ENCODE measurements at regions not wholly inside any gene's neighbourhood (a gene's known extent, or its start where the extent isn't known, plus 50 kb on each side); places are given as distances from the start of the nearest gene placed in this dataset.

DNA sequence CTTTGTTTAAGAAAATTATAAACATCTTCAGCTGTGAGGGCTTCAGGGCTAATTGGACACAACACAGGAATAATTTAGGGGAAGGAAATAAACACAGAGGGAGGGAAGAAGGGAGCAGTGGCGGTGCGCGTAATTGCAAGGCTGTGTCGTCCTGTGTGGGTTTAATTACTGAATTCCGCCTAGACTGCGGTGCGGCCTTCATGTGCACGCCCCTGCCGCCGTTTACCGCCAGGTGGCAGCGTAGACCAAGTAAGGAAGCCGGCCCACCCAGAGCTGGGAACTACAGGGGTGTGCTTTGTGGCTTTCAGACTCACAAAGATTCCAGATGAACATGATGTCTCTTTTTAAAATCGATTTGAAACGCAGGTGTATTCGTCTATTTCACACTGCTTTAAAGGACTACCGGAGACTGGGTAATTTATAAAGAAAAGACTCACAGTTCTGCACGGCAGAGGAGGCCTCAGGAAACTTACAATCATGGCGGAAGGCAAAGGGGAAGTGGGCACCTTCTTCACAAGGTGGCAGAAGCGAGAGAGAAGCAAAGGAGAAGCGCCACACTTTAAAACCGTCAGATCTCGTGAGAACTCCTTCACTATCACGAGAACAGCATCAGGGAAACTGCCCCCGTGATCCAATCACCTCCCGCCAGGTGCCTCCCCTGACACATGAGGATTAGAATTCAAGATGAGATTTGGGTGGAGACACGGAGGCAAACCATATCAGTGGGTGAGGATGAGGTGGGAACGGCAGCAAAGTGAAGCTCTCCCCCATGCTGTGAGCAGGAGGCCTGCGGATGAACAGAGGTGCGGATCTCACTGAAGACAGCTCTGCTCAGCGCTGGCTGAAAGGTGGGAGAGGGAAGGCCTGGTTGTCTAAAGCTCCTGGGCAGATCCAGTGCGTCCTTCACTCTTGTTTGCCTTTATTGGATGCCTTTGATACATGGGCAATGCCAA lies 222.0 kb upstream of the PDE10A start:
- no peaks in the 10 kb centered on the region for H3K36me3 ChIP-seq (ENCODE audit: control insufficient read depth, insufficient read depth, low read length)
- H3K4me3 ChIP-seq (ENCODE audit: low read length), result no peak overlapping the region
- no peak overlapping the region for H3K9ac ChIP-seq (ENCODE audit: low read length)
- no peaks in the 10 kb centered on the region for H3K4me1 ChIP-seq (ENCODE audit: control insufficient read depth, insufficient read depth, low read length)
- H3K9me3 ChIP-seq (ENCODE audit: control insufficient read depth, low read length), result no peaks in the 10 kb centered on the region
- H3K27me3 ChIP-seq (ENCODE audit: control insufficient read depth, insufficient read depth, low read length), result no peaks in the 10 kb centered on the region

DNA sequence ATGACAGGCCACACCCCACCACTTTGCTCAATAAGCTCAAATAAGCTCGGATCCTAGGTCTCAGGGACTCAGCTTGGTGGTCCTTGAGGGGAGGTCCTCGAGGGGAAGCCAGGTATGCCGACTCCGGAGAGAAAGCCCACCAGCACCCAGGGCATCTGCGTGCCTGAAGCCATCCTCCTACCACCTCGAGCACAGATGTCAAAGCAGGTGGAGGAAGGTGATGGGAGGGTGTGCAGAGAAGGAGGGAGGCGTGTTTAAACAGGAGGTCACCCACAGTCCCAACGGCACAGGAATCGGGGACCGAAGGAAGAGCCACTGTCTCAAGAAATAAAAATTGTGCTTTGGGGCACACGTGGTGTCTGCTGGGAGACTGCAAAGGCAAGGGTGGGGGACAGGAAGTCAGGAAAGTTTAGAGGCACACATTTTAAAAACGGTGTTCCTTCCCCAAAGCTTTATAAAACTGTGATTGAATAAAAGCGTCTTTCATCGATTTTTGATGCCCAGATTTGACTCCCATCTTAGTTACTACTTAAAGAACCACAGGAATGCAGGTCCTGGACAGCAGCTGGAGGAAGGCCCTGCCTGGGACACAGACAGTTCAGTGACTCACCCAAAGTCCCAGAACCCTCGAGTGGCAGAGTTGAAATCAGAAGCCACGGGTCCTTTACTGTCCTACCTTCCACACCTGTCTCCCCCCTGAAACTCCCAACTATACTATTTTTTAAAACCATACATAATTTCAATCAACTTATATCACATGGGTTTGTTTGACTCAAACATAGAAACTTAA lies 221.0 kb upstream of the PDE10A start:
- no peak overlapping the region for H3K4me3 ChIP-seq (ENCODE audit: low read length)
- no peak overlapping the region for H3K9ac ChIP-seq (ENCODE audit: low read length)
- no peaks in the 10 kb centered on the region for H3K27me3 ChIP-seq (ENCODE audit: control insufficient read depth, insufficient read depth, low read length)
- no peaks in the 10 kb centered on the region for H3K36me3 ChIP-seq (ENCODE audit: control insufficient read depth, insufficient read depth, low read length)
- no peaks in the 10 kb centered on the region for H3K9me3 ChIP-seq (ENCODE audit: control insufficient read depth, low read length)
- H3K4me1 ChIP-seq (ENCODE audit: control insufficient read depth, insufficient read depth, low read length), result no peaks in the 10 kb centered on the region

DNA sequence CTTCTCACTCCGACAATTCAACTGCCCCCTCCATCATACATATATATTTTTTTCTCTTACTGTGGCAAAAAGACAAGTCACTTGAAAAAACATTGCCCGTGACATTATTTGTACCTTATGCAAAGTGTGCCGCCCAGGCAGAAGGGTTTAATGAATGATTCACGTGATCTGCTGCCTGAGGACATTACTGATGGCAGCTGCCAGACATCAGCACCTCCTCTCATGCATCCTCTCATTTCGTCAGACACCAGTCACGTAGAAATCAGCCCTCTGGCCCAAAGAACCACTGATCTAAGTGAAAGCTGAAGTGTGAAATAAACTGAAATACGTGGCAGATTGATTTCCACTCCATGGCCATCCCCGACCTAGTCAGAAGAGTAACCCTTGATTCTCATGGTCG lies 218.8 kb upstream of the PDE10A start:
- Histone ChIP-seq H3K4me3 (ENCODE audit: low read length) (no peak overlapping the region), H3K36me3 (ENCODE audit: control insufficient read depth, insufficient read depth, low read length) (no peaks in the 10 kb centered on the region), H3K9ac (ENCODE audit: low read length) (no peak overlapping the region), H3K9me3 (ENCODE audit: control insufficient read depth, low read length) (no peaks in the 10 kb centered on the region), H3K27me3 (ENCODE audit: control insufficient read depth, insufficient read depth, low read length) (no peaks in the 10 kb centered on the region), H3K4me1 (ENCODE audit: control insufficient read depth, insufficient read depth, low read length) (no peaks in the 10 kb centered on the region)

DNA sequence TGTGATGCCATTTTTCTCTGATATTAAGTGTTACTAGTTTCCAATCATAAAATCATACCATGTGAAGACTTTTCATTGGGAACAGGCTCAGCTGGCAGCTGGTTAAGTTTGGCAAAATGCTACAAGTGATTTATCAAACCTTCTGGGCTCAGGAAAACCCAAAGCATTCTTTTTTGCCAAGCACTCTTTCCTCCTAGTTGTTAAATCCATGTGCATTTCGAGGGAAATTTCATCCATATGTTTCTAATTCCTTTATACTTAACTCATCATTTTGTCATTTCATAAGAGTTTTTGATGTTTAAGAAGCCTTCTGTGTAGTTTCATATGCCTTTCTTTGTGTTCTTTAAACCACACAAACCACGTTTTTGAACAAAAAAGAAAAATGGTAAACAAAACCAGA lies 217.6 kb upstream of the PDE10A start:
- Histone ChIP-seq H3K9me3 (ENCODE audit: control insufficient read depth, low read length) (no peaks in the 10 kb centered on the region), H3K36me3 (ENCODE audit: control insufficient read depth, insufficient read depth, low read length) (no peaks in the 10 kb centered on the region), H3K9ac (ENCODE audit: low read length) (no peak overlapping the region), H3K4me3 (ENCODE audit: low read length) (no peak overlapping the region), H3K4me1 (ENCODE audit: control insufficient read depth, insufficient read depth, low read length) (no peaks in the 10 kb centered on the region), H3K27me3 (ENCODE audit: control insufficient read depth, insufficient read depth, low read length) (no peaks in the 10 kb centered on the region)

DNA sequence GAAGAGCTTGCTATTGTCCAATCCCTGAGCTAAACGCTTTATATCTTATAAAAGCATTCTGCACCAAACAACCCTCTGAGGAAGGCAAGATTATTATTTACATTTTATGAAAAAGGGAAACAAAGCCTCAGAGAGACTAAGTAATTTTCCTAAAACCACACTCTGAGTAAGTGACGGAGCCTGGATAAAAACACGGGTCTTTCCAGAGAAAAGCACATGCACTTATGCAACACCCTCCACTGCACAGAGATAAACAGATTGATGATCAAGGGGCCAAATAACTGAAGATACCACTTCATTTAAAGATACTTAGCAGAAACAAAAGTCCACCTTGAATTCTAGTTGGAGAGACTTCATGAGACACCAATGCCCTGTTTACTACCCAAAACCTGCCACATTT lies 214.7 kb upstream of the PDE10A start:
- H3K4me1 ChIP-seq (ENCODE audit: control insufficient read depth, insufficient read depth, low read length), result no peaks in the 10 kb centered on the region
- H3K27me3 ChIP-seq (ENCODE audit: control insufficient read depth, insufficient read depth, low read length), result no peaks in the 10 kb centered on the region
- H3K9ac ChIP-seq (ENCODE audit: low read length), result no peak overlapping the region
- no peaks in the 10 kb centered on the region for H3K36me3 ChIP-seq (ENCODE audit: control insufficient read depth, insufficient read depth, low read length)
- no peak overlapping the region for H3K4me3 ChIP-seq (ENCODE audit: low read length)
- no peaks in the 10 kb centered on the region for H3K9me3 ChIP-seq (ENCODE audit: control insufficient read depth, low read length)

DNA sequence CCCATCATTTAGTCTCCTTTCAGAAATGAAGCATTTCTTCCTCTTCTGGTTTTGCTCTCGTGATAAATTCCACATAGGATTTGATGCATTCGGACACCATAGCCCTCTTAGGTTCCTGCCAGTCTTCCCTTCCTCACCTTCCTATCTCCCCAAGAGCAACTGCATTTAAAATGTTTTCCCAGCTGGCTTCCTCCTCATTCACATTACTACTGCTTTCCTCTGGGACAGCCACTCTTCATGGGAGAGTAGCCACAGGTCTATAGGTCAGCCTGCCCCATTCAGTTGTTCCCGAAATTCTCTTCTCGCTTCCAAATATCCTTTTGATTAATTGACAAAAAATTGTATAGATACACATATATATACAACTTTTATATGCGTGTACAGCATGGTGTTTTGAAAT lies 214.2 kb upstream of the PDE10A start:
- Histone ChIP-seq H3K9me3 (ENCODE audit: control insufficient read depth, low read length) (no peaks in the 10 kb centered on the region), H3K4me1 (ENCODE audit: control insufficient read depth, insufficient read depth, low read length) (no peaks in the 10 kb centered on the region), H3K27me3 (ENCODE audit: control insufficient read depth, insufficient read depth, low read length) (no peaks in the 10 kb centered on the region), H3K4me3 (ENCODE audit: low read length) (no peak overlapping the region), H3K36me3 (ENCODE audit: control insufficient read depth, insufficient read depth, low read length) (no peaks in the 10 kb centered on the region), H3K9ac (ENCODE audit: low read length) (no peak overlapping the region)

DNA sequence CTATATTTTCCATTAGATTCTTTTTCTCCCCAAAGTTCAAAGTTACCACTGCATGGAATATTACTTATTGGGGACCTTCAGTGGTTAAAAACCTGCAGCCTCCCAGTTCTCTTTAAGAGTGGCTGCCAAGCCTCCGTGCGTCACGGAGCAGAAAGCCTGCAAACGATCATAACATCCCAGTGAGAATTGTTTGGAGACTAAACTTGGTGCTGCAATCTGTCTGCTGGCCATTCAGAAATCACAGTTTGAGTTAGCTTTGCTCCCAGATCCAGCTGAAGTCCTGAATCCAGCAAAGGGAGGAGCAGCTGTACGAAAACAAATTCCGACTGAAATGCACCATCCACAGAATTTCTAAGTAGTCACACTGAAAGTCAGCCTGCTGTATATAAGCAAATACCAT lies 213.5 kb upstream of the PDE10A start:
- no peaks in the 10 kb centered on the region for H3K36me3 ChIP-seq (ENCODE audit: control insufficient read depth, insufficient read depth, low read length)
- H3K4me1 ChIP-seq (ENCODE audit: control insufficient read depth, insufficient read depth, low read length), result no peaks in the 10 kb centered on the region
- no peak overlapping the region for H3K4me3 ChIP-seq (ENCODE audit: low read length)
- no peaks in the 10 kb centered on the region for H3K9me3 ChIP-seq (ENCODE audit: control insufficient read depth, low read length)
- no peaks in the 10 kb centered on the region for H3K27me3 ChIP-seq (ENCODE audit: control insufficient read depth, insufficient read depth, low read length)
- H3K9ac ChIP-seq (ENCODE audit: low read length), result no peak overlapping the region

DNA sequence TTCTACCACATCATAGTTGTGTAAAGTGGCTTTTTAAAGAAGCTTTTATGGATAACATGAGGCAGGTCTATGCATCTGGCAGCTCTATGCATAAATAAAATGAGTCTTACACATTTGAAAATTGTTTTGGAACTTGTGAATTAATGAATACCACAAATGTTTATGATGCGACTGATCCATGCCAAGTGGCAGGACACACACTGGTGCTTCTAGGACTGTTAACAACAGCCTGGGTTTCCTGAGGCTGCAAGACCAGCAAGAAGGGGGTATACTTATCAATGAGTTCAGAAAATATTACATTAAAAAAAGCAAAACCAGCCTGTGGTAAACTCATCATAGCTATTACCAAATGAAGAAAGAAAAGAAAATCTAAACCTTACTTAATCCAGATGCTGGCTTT lies 212.9 kb upstream of the PDE10A start:
- Histone ChIP-seq H3K36me3 (ENCODE audit: control insufficient read depth, insufficient read depth, low read length) (no peaks in the 10 kb centered on the region), H3K9ac (ENCODE audit: low read length) (no peak overlapping the region), H3K4me1 (ENCODE audit: control insufficient read depth, insufficient read depth, low read length) (no peaks in the 10 kb centered on the region), H3K27me3 (ENCODE audit: control insufficient read depth, insufficient read depth, low read length) (no peaks in the 10 kb centered on the region), H3K9me3 (ENCODE audit: control insufficient read depth, low read length) (no peaks in the 10 kb centered on the region), H3K4me3 (ENCODE audit: low read length) (no peak overlapping the region)

DNA sequence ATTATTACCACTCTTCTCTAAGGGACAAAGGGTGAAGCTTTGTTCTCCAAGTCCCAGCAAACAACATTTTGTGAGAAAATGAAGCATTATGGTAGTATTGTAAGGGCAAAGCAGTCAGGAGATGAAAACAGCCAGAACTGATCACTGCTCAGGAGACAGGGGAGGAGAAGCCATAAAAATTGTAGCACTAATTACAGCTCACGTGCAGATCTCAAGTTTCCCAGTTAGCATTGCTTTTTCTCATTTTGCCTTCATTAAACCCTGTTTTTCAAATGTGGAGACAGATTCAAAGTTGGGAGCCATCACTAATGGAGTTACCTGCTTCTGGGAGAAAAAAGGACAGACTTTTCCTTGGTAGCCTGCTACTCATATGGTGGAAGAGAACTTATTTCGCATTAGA lies 210.9 kb upstream of the PDE10A start:
- no peak overlapping the region for H3K9ac ChIP-seq (ENCODE audit: low read length)
- no peaks in the 10 kb centered on the region for H3K27me3 ChIP-seq (ENCODE audit: control insufficient read depth, insufficient read depth, low read length)
- no peaks in the 10 kb centered on the region for H3K9me3 ChIP-seq (ENCODE audit: control insufficient read depth, low read length)
- H3K36me3 ChIP-seq (ENCODE audit: control insufficient read depth, insufficient read depth, low read length), result no peaks in the 10 kb centered on the region
- no peaks in the 10 kb centered on the region for H3K4me1 ChIP-seq (ENCODE audit: control insufficient read depth, insufficient read depth, low read length)
- H3K4me3 ChIP-seq (ENCODE audit: low read length), result no peak overlapping the region

DNA sequence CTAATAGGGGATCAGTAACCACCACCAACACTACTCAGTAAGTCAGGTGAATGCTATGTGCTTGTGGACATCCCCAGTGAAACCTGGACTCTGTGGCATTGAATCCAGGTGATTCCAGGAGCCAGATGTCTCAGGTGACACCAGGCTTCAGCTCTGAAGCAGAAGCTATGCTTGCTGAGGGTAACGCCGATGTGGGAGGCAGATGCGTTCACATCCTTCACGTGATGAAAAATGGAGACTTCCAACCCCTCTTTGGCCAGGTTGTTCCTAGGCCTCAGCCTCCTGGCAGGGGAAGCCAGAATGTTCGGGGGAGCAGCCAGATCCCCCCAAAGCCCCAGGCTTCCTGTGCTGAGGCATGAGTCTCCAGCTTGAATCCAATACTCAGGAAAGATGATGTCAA lies 209.8 kb upstream of the PDE10A start:
- no peaks in the 10 kb centered on the region for H3K9me3 ChIP-seq (ENCODE audit: control insufficient read depth, low read length)
- H3K27me3 ChIP-seq (ENCODE audit: control insufficient read depth, insufficient read depth, low read length), result no peaks in the 10 kb centered on the region
- H3K4me3 ChIP-seq (ENCODE audit: low read length), result no peak overlapping the region
- no peaks in the 10 kb centered on the region for H3K4me1 ChIP-seq (ENCODE audit: control insufficient read depth, insufficient read depth, low read length)
- no peak overlapping the region for H3K9ac ChIP-seq (ENCODE audit: low read length)
- no peaks in the 10 kb centered on the region for H3K36me3 ChIP-seq (ENCODE audit: control insufficient read depth, insufficient read depth, low read length)

DNA sequence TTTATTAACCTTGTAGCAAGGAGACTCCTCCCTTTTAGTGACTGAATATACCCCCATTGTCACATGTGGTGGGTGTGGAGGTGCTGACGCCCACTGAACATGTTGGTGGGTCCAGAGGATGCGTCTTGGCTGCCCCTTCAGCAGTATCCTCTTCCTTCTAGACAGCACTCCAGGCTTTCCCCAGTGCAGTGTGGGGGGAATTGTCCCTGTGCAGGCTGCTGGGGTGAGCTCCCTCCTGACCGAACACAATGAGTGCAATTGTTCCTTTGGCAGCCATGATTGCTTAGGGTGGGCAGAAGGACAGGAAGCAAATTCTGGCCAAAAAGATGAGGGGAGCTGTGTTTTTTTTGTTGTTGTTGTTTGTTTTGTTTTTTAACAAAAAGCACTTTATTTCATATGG lies 209.3 kb upstream of the PDE10A start:
- no peaks in the 10 kb centered on the region for H3K36me3 ChIP-seq (ENCODE audit: control insufficient read depth, insufficient read depth, low read length)
- no peak overlapping the region for H3K9ac ChIP-seq (ENCODE audit: low read length)
- no peaks in the 10 kb centered on the region for H3K9me3 ChIP-seq (ENCODE audit: control insufficient read depth, low read length)
- H3K4me1 ChIP-seq (ENCODE audit: control insufficient read depth, insufficient read depth, low read length), result no peaks in the 10 kb centered on the region
- H3K4me3 ChIP-seq (ENCODE audit: low read length), result no peak overlapping the region
- no peaks in the 10 kb centered on the region for H3K27me3 ChIP-seq (ENCODE audit: control insufficient read depth, insufficient read depth, low read length)

DNA sequence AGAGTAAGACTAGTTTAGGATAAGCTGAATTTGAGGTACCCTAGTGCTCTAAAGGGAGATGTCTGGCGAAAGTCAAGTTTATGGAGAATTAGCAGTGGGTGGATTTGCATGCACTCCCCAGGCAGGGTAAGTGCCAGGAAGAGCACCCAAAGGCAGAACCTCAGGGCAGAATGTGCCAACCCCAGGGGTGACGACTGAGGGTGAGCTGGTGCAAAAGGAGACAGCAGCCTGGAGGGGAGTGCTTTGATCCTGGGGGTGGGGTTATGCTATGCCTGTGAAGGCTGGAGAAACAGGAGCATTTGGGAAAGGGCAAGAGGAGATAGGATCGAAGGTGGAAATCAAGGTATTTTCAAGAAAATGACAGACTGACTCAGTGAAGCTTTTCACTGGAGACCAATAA lies 208.5 kb upstream of the PDE10A start:
- Histone ChIP-seq H3K4me1 (ENCODE audit: control insufficient read depth, insufficient read depth, low read length) (no peaks in the 10 kb centered on the region), H3K27me3 (ENCODE audit: control insufficient read depth, insufficient read depth, low read length) (no peaks in the 10 kb centered on the region), H3K36me3 (ENCODE audit: control insufficient read depth, insufficient read depth, low read length) (no peaks in the 10 kb centered on the region), H3K4me3 (ENCODE audit: low read length) (no peak overlapping the region), H3K9me3 (ENCODE audit: control insufficient read depth, low read length) (no peaks in the 10 kb centered on the region), H3K9ac (ENCODE audit: low read length) (no peak overlapping the region)
